Gastrocnemius medialis (tissue), 4 donors: ENCODE measurements at regions not wholly inside any gene's neighbourhood (a gene's known extent, or its start where the extent isn't known, plus 50 kb on each side); places are given as distances from the start of the nearest gene placed in this dataset.

Source experiments
- ATAC-seq, 2 donors: fragments of 150-250 bp; one replicate each; pipeline ENCODE4 v1.9.1; 2016
- DNase-seq, 2 donors: peaks; one replicate each; pipeline ENCODE4 v3.0.0-alpha.2; 2019
- H3K27ac ChIP-seq, 4 donors: fragments of 200-600 bp; sonication (generic); 1 replicate in 1 of 4; 2 replicates in 3 of 4; pipeline ENCODE4 v1.5.1; 2016 to 2018; ENCODE audit warnings: mild to moderate bottlenecking in 2 of 4, moderate library complexity in 1 of 4
- H3K27me3 ChIP-seq, 3 donors: fragments of 200-600 bp; sonication (generic) in 2 of 3; 1 replicate in 1 of 3; 2 replicates in 2 of 3; pipeline versions ENCODE4 v1.5.1 to v1.6.0; 2016 to 2019; ENCODE audit warnings: mild to moderate bottlenecking in 1 of 3, moderate library complexity in 1 of 3
- H3K36me3 ChIP-seq, 2 donors: fragments of 200-600 bp; sonication (generic) in 1 of 2; one replicate each; pipeline ENCODE4 v1.5.1; 2017 to 2018
- H3K4me1 ChIP-seq, 2 donors: fragments of 200-600 bp; sonication (generic) in 1 of 2; one replicate each; pipeline ENCODE4 v1.5.1; 2016 to 2017; ENCODE audit warnings: mild to moderate bottlenecking in 2 of 2
- H3K4me3 ChIP-seq, 4 donors: fragments of 200-600 bp; sonication (generic) in 3 of 4; 1 replicate in 1 of 4; 2 replicates in 3 of 4; pipeline ENCODE4 v1.5.1; 2016 to 2019; ENCODE audit warnings: mild to moderate bottlenecking in 2 of 4
- H3K9me3 ChIP-seq, 3 donors: fragments of 200-600 bp; sonication (generic) in 2 of 3; 1 replicate in 1 of 3; 2 replicates in 2 of 3; pipeline ENCODE4 v1.5.1; 2016 to 2019
- CTCF ChIP-seq, 5 experiments: fragments of 450-650 bp in 3 of 5; fragments of 200-600 bp in 2 of 5; sonication (generic) in 2 of 5; IDR thresholded peaks in 4 of 5; conservative IDR thresholded peaks in 1 of 5; 1 replicate in 4 of 5; 2 replicates in 1 of 5; pipeline ENCODE4 v1.5.1; 2016 to 2019; ENCODE audit warnings: antibody characterized with exemption in 5 of 5, mild to moderate bottlenecking in 3 of 5, moderate library complexity in 3 of 5
- POLR2A ChIP-seq, 2 donors: fragments of 450-650 bp; IDR thresholded peaks; one replicate each; pipeline ENCODE4 v1.6.1; 2017; ENCODE audit warnings: antibody characterized with exemption in 2 of 2, mild to moderate bottlenecking in 2 of 2, moderate library complexity in 2 of 2
- in situ Hi-C, 4 donors: fragments of 200-750 bp; cut with MboI; loops; one replicate each; pipeline versions ENCODE4 v1.15.0 to v1.8.0; 2017; ENCODE audit warnings: low sequenced_read_pairs in 4 of 4
- intact Hi-C: fragments of 100-400 bp; cut with DNase I; formaldehyde crosslinking; loops from one replicate; pipeline ENCODE4 v1.15.1; 2023; ENCODE audit warnings: low total_unique reads

GRCh38 chr13:31963631-31964030 lies 67.9 kb upstream of the FRY start:
- Histone ChIP-seq H3K9me3 (no peaks in the 10 kb centered on the region), H3K4me1 (no peaks in the 10 kb centered on the region), H3K27ac (no peak overlapping the region), H3K36me3 (no peaks in the 10 kb centered on the region), H3K4me3 (no peak overlapping the region), H3K27me3 (no peaks in the 10 kb centered on the region)
- intact Hi-C loops = no loop called here
- DNase-seq (no peak), ATAC-seq (no peak)
- in situ Hi-C loops = no loop called here
- no peak for TF ChIP-seq CTCF (IDR thresholded peaks at IDR 0.05 in 4 of 5, conservative IDR thresholded peaks at IDR 0.05 in 1 of 5)
- no peak for TF ChIP-seq POLR2A (IDR thresholded peaks at IDR 0.05)

- H3K36me3 ChIP-seq = no peaks in the 10 kb centered on the region
Measured at GRCh38 chr13:31964168-31964567, 67.4 kb upstream of the FRY start.

GRCh38 chr13:31965361-31966066 lies 66.1 kb upstream of the FRY start:
- DNase-seq (no peak), ATAC-seq (no peak)
- Histone ChIP-seq H3K9me3 (no peaks in the 10 kb centered on the region), H3K27me3 (no peaks in the 10 kb centered on the region), H3K27ac (no peak overlapping the region), H3K4me1 (no peaks in the 10 kb centered on the region), H3K4me3 (no peak overlapping the region), H3K36me3 (no peaks in the 10 kb centered on the region)
- in situ Hi-C loops (no loop called here), intact Hi-C loops (no loop called here)
- TF ChIP-seq POLR2A (IDR thresholded peaks at IDR 0.05) = no peak

More at GRCh38 chr13:31964168-31964567, 67.4 kb upstream of the FRY start:
- in situ Hi-C loops = no loop called here
- no peak for DNase-seq
- intact Hi-C loops = no loop called here
- no peak overlapping the region for H3K27ac ChIP-seq
- no peaks in the 10 kb centered on the region for H3K9me3 ChIP-seq
- H3K4me1 ChIP-seq = no peaks in the 10 kb centered on the region
- TF ChIP-seq CTCF (IDR thresholded peaks at IDR 0.05 in 4 of 5, conservative IDR thresholded peaks at IDR 0.05 in 1 of 5) (no peak), POLR2A (IDR thresholded peaks at IDR 0.05) (no peak)
- ATAC-seq = no peak
- H3K4me3 ChIP-seq = no peak overlapping the region
- no peaks in the 10 kb centered on the region for H3K27me3 ChIP-seq

GRCh38 chr13:31967155-31967554 lies 64.4 kb upstream of the FRY start:
- TF ChIP-seq POLR2A (IDR thresholded peaks at IDR 0.05) (no peak), CTCF (IDR thresholded peaks at IDR 0.05 in 4 of 5, conservative IDR thresholded peaks at IDR 0.05 in 1 of 5) (no peak)
- no peaks in the 10 kb centered on the region for H3K9me3 ChIP-seq
- in situ Hi-C loops = no loop called here
- no peak overlapping the region for H3K4me3 ChIP-seq
- DNase-seq (no peak), ATAC-seq (no peak)
- no peaks in the 10 kb centered on the region for H3K36me3 ChIP-seq
- no peak overlapping the region for H3K27ac ChIP-seq
- H3K4me1 ChIP-seq = no peaks in the 10 kb centered on the region
- H3K27me3 ChIP-seq = no peaks in the 10 kb centered on the region
- intact Hi-C loops = no loop called here

GRCh38 chr13:31968473-31968872 lies 63.1 kb upstream of the FRY start:
- no peaks in the 10 kb centered on the region for H3K9me3 ChIP-seq
- no peaks in the 10 kb centered on the region for H3K27me3 ChIP-seq
- H3K36me3 ChIP-seq = no peaks in the 10 kb centered on the region
- intact Hi-C loops (no loop called here), in situ Hi-C loops (no loop called here)
- TF ChIP-seq POLR2A (IDR thresholded peaks at IDR 0.05) (no peak), CTCF (IDR thresholded peaks at IDR 0.05 in 4 of 5, conservative IDR thresholded peaks at IDR 0.05 in 1 of 5) (no peak)
- no peak overlapping the region for H3K4me3 ChIP-seq
- DNase-seq (no peak), ATAC-seq (no peak)
- H3K27ac ChIP-seq = no peak overlapping the region
- no peaks in the 10 kb centered on the region for H3K4me1 ChIP-seq
